Keratinocyte (primary cell): ENCODE measurements at regions not wholly inside any gene's neighbourhood (a gene's known extent, or its start where the extent isn't known, plus 50 kb on each side); places are given as distances from the start of the nearest gene placed in this dataset.

Experiments used
- CTCF ChIP-seq, 3 experiments: IDR thresholded peaks in 1 of 3; conservative IDR thresholded peaks in 1 of 3; optimal IDR thresholded peaks in 1 of 3; 2 replicates in 2 of 3; 3 replicates in 1 of 3; pipeline versions ENCODE3 to v1.5.1; 2011; ENCODE audit warnings: low read length in 3 of 3, mild to moderate bottlenecking in 3 of 3, moderate library complexity in 2 of 3, control low read depth in 1 of 3, inconsistent platforms in 1 of 3; ENCODE audit not compliant: insufficient read depth in 2 of 3; ENCODE audit errors: extremely low read depth in 1 of 3
- EZH2 ChIP-seq: IDR thresholded peaks from one replicate; pipeline ENCODE4 v1.6.1; 2012; ENCODE audit warnings: inconsistent platforms, mild to moderate bottlenecking, low read length, moderate library complexity

GRCh38 chr1:115219927-115220326, 118.1 kb downstream of the NGF start:
- no peak for TF ChIP-seq CTCF (optimal IDR thresholded peaks at IDR 0.05 in 1 of 3, IDR thresholded peaks at IDR 0.05 in 1 of 3, conservative IDR thresholded peaks at IDR 0.05 in 1 of 3; ENCODE audit: extremely low read depth in 1 of 3, insufficient read depth in 2 of 3, low read length in 3 of 3)
- TF ChIP-seq EZH2, result no peak
